H1 (cell line): ENCODE measurements at regions not wholly inside any gene's neighbourhood (a gene's known extent, or its start where the extent isn't known, plus 50 kb on each side); places are given as distances from the start of the nearest gene placed in this dataset.

Source experiments
- ATF2 ChIP-seq: IDR thresholded peaks from 2 replicates; pipeline ENCODE4 v1.6.1; 2012; ENCODE audit warnings: low read length, inconsistent platforms
- NANOG ChIP-seq: IDR thresholded peaks from 2 replicates; pipeline ENCODE4 v1.6.1; 2011; ENCODE audit warnings: low read length, low read depth, mild to moderate bottlenecking, inconsistent platforms; ENCODE audit not compliant: insufficient read depth, poor library complexity, severe bottlenecking
- SP1 ChIP-seq: IDR thresholded peaks from 2 replicates; pipeline ENCODE4 v1.6.1; 2011; ENCODE audit warnings: low read depth, low read length

DNA sequence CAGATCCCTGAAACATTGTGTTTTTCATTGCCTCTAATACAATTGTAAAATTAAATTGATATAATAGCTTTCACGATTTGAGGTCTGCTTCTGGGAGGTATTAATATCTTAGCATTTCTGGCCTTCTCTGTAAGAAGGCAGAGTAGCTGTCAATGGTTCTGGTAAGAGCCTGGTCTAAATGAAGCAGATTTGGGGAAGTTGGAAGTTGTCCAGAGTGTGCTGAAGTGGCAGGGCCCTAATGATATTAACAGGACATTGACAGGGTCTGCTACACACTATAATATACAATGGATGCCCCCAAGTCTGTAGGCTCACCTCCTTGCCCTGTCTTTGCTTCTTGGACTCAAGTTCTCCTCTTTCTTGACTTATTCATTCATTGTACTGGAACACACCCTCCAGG, 99.5 kb downstream of the C4BPA start (continued):
- TF ChIP-seq ATF2 (no peak), SP1 (no peak), NANOG (no peak)
